GM19328 (cell line): ENCODE measurements at regions not wholly inside any gene's neighbourhood (a gene's known extent, or its start where the extent isn't known, plus 50 kb on each side); places are given as distances from the start of the nearest gene placed in this dataset.
"Not testable (repeated sequence)": the region's sequence is repeated elsewhere in the genome, so short reads cannot be mapped to it uniquely, and the experiment has no call there.

Experiments
- ATAC-seq: cut with Tn5 transposase; IDR thresholded peaks from one replicate; pipeline ENCODE4 v1.9.1; 2021; ENCODE audit warnings: mild to moderate bottlenecking, moderate library complexity; ENCODE audit not compliant: unreplicated experiment

DNA sequence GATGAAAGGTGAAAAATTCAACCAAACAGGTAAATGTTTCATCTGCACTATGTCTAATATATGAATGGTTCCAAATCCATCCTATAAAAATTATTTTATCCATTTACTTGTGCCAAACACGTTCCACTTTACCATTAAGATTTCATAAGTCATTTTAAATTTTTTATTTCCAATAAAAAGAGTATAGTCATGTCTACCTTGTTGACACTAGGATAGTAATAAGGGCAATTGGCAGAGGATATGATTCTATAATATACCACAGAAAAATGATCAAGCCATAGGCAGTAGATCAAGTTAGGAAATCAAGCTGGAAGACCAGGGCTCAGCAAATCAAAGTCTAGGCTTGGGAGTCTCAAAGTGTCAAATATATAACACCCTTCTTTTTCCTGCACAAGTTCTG, 384.3 kb downstream of the METTL4 start:
- ATAC-seq, result no peak

DNA sequence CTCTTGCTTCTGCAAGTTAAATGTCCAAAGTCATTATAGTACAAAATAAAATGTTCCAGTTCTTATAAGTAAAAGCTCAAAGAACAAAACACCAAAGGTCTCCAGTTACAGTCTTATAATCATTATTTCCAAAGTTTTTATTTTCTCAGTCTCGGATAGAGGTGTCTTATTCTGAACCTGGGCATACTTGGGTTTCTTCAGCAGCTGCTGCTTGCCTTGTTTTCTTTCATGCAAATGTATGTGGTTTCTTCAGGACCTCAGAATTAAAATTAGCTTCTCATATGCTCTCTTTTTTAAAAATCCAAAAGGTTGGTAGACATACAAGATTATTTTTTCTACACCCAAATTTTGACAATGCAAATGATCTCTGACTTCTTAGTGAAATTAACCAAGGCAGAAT, 383.0 kb downstream of the METTL4 start:
- no peak for ATAC-seq

DNA sequence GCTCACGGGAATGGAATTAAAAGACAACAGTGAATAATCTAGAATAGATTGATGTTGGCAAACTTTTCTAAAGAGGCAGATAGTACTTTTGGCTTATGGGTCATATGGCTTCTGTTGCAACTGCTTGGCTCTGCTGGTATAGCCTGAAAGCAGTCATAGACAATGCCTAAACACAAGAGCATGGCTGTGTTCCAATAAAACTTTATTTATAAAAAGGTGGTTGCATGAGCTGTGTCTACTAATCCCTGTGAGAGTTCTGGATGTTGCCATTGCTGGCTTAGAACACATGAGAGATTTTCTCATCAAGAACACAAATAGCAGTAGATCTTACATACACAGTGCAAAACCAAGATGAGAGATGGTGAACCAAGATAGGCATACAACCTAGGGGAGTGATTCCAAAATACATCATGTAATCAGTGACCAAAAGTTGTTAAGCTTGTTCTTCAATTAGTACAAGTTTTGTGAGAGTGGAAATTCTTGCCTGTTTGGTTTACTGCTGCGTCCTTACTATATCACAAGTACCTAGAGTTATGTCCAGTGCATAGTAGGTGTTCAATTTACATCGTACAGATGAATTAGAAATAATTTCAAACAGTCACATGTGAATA, 380.0 kb downstream of the METTL4 start:
- no peak for ATAC-seq

DNA sequence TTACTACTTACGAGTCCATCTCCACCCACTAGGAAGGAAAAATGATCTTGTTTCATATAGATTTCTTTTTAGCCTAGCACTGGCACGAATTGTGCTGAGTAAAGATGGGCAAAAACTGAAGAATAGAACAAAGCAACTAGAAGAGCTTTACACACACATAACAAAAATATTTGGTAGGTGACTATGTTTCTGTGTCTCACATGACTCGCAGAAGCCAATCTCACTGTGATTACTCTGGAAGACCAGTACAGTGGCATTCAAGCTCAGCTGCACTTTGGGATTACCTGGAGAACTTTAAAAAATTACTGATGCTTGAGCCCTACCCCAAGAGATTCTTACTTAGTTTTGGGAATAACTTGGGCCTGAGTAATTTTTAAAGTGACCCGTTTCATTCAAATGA, 378.7 kb downstream of the METTL4 start:
- no peak for ATAC-seq

- no peak for ATAC-seq
Measured at GRCh38 chr18:2197946-2198345, 373.4 kb downstream of the METTL4 start.

- no peak for ATAC-seq
Measured at GRCh38 chr18:2199060-2199459, 372.2 kb downstream of the METTL4 start.

- no peak for ATAC-seq
Measured at GRCh38 chr18:2201036-2201600, 370.2 kb downstream of the METTL4 start.

DNA sequence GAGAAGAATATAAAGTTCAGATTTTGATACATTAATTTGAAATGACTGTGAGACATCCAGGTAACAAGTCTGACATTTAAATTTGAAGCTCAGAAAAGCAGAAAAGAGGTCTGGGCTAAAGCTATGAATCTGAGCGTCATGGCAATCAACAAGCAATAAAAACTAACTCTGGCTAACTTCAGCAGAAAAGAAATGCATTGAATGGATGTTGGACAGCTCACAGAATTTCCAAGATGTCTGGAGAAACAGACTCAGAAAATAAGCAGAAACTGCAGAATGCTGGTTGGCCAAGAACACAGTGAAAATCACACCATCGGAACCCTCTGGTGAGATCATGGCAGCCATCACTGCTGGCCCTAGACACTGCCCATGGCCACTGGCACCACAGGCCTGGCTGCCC, 366.6 kb downstream of the METTL4 start:
- ATAC-seq, result no peak

GRCh38 chr18:2207294-2207693, 364.0 kb downstream of the METTL4 start:
- ATAC-seq, result no peak

GRCh38 chr18:2212598-2213205, 358.6 kb downstream of the METTL4 start:
- ATAC-seq, result no peak

GRCh38 chr18:2213905-2214304, 357.4 kb downstream of the METTL4 start:
- no peak for ATAC-seq

DNA sequence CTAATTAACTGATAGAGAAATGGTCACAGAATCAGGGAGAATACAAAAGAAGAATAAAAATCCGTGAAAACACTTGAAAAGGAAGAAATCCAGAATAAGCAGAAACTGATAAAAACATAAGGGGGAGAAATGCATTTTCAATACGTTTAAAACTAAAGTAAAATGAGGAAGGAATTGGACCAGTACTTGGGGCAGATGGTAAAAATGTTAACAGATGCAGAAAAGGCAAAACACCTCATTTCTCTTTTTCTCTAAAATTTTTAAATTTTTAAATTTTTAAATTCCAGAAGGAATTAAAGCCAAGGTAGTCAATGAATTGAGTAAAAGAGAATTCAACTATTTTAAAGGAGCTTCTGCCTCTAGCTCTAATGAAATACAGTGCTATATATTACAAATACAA, 353.9 kb downstream of the METTL4 start:
- no peak for ATAC-seq

DNA sequence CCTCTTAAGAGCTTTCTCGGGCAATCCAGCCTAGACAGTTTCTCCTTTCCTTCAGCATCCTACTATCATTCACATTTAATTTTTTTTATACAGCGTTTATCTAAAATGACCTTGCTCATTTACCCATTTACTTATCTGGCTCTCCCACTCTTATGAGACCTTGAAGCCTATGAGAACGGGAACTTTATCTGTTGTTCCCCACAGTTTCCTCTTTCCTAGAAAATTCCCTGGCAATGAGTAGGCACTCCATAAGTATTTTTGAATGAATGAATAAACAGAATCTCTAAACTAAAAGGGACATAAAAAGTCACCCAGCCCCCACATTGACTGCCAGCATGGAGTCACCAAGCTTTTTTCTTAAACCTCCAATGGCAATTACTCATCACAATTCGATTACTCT, 353.2 kb downstream of the METTL4 start:
- ATAC-seq, result no peak

DNA sequence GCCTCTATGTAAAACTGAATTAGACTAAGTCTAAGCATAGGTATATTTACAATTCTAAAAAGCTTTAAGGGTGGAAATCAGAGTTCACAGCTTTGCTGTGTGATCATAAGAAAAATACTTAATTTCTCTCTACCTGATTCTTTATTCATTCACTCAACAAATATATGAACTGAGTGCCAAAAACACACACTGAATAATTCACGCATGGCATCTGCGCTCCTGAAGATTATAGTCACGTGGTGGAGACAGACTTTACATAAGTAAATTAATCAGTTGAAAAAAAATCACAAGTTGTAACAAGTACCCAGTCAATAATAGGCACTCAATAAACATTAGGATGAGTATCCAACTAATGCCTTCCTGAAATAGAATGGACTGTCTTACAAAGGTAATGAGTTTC, 351.6 kb downstream of the METTL4 start:
- ATAC-seq, result no peak

DNA sequence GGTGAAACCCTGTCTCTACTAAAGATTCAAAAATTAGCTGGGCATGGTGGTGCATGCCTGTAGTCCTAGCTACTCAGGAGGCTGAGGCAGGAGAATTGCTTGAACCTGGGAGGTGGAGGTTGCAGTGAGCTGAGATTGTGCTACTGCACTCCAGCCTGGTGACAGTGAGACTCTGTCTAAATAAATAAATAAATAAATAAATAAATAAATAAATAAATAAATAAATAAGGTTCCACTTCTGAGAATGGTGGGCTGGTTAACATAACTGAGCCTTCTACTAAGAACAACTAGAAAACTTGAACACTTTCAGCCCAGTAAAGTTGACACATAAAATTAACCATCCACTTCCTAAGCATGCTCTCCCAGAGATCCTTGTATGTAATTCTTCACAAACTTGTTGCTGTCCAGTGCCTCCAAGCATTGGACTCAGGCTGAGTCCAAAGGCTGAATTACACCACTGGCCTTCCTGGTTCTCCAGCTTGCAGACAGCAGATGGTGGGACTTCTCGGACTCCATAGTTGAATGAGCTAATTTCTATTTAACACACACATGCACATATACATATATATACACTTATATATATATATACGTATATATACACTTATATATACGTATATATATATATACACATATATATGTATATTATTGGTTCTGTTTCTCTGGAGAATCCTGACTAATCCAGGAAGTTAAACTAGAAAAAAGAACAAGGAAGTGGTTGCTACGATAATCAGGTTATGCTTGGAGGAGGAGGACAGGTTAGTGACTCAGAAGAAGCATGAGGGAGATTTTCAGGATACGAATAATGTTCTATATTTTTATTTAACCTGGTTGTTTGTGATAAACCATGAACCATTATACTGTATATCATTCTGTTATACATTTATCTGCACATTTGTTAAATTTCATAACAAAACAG, 348.8 kb downstream of the METTL4 start:
- ATAC-seq, result no peak

GRCh38 chr18:2223449-2223848, 347.9 kb downstream of the METTL4 start:
- ATAC-seq, result no peak

- ATAC-seq, result no peak
Measured at GRCh38 chr18:2223849-2224248, 347.5 kb downstream of the METTL4 start.

DNA sequence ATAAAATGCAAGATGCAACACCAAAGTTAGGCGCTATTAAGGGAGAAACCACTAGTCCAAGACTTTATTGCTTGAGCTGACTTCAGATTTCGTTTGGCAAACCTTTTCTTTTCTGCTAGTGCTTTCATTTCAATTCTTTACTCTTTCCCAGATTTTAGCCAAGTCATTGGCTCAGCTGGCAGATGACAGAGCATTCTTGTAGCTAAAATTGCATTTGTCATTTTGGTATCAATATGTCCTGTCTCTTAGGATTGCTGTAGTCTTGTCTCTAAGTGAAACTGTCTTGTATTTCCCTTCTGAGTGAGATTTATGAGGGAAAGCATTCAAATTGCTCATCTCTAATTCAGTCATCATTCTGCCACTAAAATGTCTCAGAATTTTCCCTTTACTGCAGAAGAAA, 335.1 kb downstream of the METTL4 start:
- ATAC-seq, result no peak

DNA sequence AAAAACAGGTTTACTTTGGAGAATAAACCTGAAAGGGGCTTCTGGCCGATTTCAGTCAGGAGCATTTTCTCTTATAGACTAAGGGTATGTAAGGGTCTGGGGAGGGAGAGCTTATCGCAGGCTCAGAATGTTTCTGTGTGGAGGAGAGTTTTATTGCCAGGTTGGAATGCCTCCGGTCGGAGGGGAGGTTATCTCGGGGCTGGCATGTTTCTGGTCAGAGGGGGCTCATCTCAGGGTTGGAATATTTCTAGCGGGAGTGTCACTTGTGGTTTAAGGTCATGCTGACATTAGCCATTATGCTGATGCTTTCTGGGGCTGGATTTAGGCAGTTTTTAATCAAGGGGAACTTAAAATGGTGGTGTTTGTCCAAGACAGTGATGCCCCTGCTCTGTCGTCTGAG, 333.6 kb downstream of the METTL4 start:
- ATAC-seq, result no peak

- ATAC-seq, result no peak
Measured at GRCh38 chr18:2240311-2240705, 331.0 kb downstream of the METTL4 start.

DNA sequence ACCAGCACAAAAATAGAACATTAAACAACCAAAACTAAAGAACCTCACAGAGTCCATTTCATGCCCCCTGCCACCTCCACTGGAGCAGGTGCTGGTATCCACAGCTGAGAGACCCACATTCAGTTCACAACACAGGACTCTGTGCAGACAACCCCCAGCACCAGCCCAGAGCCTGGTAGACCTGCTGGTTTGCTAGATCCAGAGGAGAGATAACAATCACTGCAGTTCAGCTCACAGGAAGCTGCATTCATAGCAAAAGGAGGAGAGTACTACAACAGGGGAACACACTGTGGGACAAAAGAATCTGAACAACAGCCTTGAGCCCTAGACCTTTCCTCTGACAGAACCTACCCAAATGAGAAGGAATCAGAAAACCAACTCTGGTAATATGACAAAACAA, 326.7 kb downstream of the METTL4 start:
- ATAC-seq, result no peak

DNA sequence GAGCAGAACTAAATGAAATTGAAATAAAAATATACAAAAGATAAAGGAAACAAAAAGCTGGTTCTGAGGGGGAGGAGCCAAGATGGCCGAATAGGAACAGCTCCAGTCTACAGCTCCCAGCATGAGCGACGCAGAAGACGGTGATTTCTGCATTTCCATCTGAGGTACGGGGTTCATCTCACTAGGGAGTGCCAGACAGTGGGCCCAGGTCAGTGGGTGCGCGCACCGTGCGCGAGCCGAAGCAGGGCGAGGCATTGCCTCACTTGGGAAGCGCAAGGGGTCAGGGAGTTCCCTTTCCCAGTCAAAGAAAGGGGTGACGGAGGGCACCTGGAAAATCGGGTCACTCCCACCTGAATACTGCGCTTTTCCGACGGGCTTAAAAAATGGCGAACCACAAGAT, 324.2 kb downstream of the METTL4 start:
- ATAC-seq, result not testable (repeated sequence)
